MM.1S (cell line): ENCODE measurements at regions not wholly inside any gene's neighbourhood (a gene's known extent, or its start where the extent isn't known, plus 50 kb on each side); places are given as distances from the start of the nearest gene placed in this dataset.

Source experiments
- CTCF ChIP-seq: fragments of 300-600 bp; sonication (generic); IDR thresholded peaks from 2 replicates; pipeline ENCODE4 v1.5.1; 2016; ENCODE audit warnings: antibody characterized with exemption, low read length, mixed read lengths
- EZH2 ChIP-seq: fragments of 300-600 bp; sonication (generic); optimal IDR thresholded peaks from 2 replicates; pipeline ENCODE3; 2017; ENCODE audit warnings: low read depth, mild to moderate bottlenecking, antibody characterized with exemption, low read length, mixed read lengths
- EZH2phosphoT487 ChIP-seq: fragments of 300-600 bp; sonication (generic); IDR thresholded peaks from 2 replicates; pipeline ENCODE4 v1.6.1; 2018; ENCODE audit warnings: antibody characterized with exemption, low read length

DNA sequence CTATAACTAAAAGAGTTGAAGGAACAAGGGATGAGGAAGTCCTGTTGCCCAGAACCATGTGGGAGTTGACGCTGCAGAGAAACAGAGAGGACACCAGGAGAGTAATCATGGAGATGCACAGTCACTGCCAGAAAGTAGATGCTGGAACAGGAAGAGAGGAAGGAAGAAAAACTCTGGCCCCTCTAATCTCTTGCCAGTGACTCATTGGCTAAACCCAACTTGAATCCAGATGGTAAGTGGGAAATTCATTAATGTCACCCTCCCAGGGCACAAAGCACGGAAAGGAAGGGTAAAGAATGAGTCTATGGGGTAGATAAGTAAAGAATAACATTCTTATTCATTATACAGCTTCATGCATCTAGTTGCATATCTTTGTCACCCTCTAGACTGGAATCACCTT lies 631.9 kb downstream of the PRELID2 start:
- no peak for TF ChIP-seq CTCF
- no peak for TF ChIP-seq EZH2
- no peak for TF ChIP-seq EZH2phosphoT487
